ENCODE measurements at regions not wholly inside any gene's neighbourhood (a gene's known extent, or its start where the extent isn't known, plus 50 kb on each side); places are given as distances from the start of the nearest gene placed in this dataset.

DNA sequence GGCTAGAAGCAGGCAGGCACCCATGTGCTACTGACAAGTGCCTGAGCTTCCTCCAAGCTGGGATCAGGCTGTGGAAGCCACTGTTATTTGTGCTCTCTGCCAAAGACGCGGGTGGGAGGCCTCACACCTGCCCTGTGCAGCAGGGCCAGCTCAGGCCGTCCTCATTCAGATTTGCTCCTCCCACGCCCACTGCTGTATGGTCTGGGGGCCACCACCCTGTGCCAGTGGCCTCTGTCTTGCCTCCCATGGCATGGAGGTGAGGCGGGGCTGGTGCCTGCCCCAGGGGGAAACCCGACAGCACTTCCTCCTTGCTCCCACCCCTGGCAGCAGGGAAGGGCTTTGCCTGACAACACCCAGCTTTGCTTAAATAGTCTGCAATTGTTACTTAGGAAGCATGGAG, 356.5 kb upstream of the CDH8 start:
- H3K4me3 Mint-ChIP-seq, result no peak overlapping the region
- peaks cover 11% of the 10 kb centered on the region for H3K9me3 Mint-ChIP-seq
- no peaks in the 10 kb centered on the region for H3K4me1 Mint-ChIP-seq
- DNase-seq (no peak), ATAC-seq (ENCODE audit: low read depth) (no peak)
- H3K27me3 Mint-ChIP-seq, result no peaks in the 10 kb centered on the region
- H3K27ac Mint-ChIP-seq, result no peak overlapping the region
- H3K36me3 Mint-ChIP-seq, result no peaks in the 10 kb centered on the region
- POLR2A ChIA-PET, result no interaction called here

GRCh38 chr16:62391940-62392339, 355.7 kb upstream of the CDH8 start:
- no peaks in the 10 kb centered on the region for H3K27me3 Mint-ChIP-seq
- DNase-seq (no peak), ATAC-seq (ENCODE audit: low read depth) (no peak)
- peaks cover 10% of the 10 kb centered on the region for H3K9me3 Mint-ChIP-seq
- POLR2A ChIA-PET, result no interaction called here
- no peak overlapping the region for H3K27ac Mint-ChIP-seq
- no peaks in the 10 kb centered on the region for H3K4me1 Mint-ChIP-seq
- no peaks in the 10 kb centered on the region for H3K36me3 Mint-ChIP-seq
- H3K4me3 Mint-ChIP-seq, result no peak overlapping the region

GRCh38 chr16:62391134-62391533, 354.9 kb upstream of the CDH8 start:
- Mint-ChIP-seq H3K36me3 (no peaks in the 10 kb centered on the region), H3K4me3 (no peak overlapping the region), H3K27me3 (no peaks in the 10 kb centered on the region), H3K9me3 (peaks cover 5% of the 10 kb centered on the region), H3K27ac (no peak overlapping the region), H3K4me1 (no peaks in the 10 kb centered on the region)
- DNase-seq, result no peak
- POLR2A ChIA-PET, result no interaction called here
- ATAC-seq (ENCODE audit: low read depth), result no peak

GRCh38 chr16:62390214-62390613, 354.0 kb upstream of the CDH8 start:
- no peaks in the 10 kb centered on the region for H3K27me3 Mint-ChIP-seq
- no peaks in the 10 kb centered on the region for H3K4me1 Mint-ChIP-seq
- H3K36me3 Mint-ChIP-seq, result no peaks in the 10 kb centered on the region
- H3K9me3 Mint-ChIP-seq, result peaks cover 5% of the 10 kb centered on the region
- no peak overlapping the region for H3K4me3 Mint-ChIP-seq
- H3K27ac Mint-ChIP-seq, result no peak overlapping the region
- DNase-seq (no peak), ATAC-seq (ENCODE audit: low read depth) (no peak)
- POLR2A ChIA-PET, result no interaction called here

DNA sequence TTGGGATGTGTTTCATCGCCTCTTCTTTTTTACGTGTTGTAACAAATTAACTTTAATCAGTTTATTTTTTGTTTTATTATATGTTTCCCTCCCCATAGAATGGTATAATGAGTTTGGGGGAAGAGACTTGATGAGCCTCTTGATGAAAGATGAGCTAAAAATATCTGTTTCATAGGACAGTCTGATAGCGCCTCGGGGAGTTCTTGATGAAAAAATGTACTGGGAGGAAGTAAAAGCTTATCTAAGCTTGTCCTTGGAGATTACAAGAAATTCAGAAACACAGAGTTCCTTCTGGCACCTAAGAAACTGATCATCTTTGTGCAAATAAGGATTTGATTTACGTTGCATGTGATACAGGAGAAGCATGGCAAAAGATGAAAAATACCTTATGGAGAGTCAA, 350.2 kb upstream of the CDH8 start:
- H3K36me3 Mint-ChIP-seq, result no peaks in the 10 kb centered on the region
- no peak for ATAC-seq (ENCODE audit: low read depth)
- H3K27me3 Mint-ChIP-seq, result no peaks in the 10 kb centered on the region
- H3K9me3 Mint-ChIP-seq, result peaks cover 6% of the 10 kb centered on the region
- H3K4me3 Mint-ChIP-seq, result no peak overlapping the region
- H3K4me1 Mint-ChIP-seq, result no peaks in the 10 kb centered on the region
- no peak for DNase-seq
- POLR2A ChIA-PET, result no interaction called here
- H3K27ac Mint-ChIP-seq, result no peak overlapping the region

GRCh38 chr16:62383941-62384340, 347.7 kb upstream of the CDH8 start:
- no peaks in the 10 kb centered on the region for H3K36me3 Mint-ChIP-seq
- DNase-seq (no peak), ATAC-seq (ENCODE audit: low read depth) (no peak)
- POLR2A ChIA-PET, result no interaction called here
- H3K27me3 Mint-ChIP-seq, result no peaks in the 10 kb centered on the region
- H3K27ac Mint-ChIP-seq, result no peak overlapping the region
- peaks cover 3% of the 10 kb centered on the region for H3K9me3 Mint-ChIP-seq
- H3K4me3 Mint-ChIP-seq, result no peak overlapping the region
- H3K4me1 Mint-ChIP-seq, result no peaks in the 10 kb centered on the region

DNA sequence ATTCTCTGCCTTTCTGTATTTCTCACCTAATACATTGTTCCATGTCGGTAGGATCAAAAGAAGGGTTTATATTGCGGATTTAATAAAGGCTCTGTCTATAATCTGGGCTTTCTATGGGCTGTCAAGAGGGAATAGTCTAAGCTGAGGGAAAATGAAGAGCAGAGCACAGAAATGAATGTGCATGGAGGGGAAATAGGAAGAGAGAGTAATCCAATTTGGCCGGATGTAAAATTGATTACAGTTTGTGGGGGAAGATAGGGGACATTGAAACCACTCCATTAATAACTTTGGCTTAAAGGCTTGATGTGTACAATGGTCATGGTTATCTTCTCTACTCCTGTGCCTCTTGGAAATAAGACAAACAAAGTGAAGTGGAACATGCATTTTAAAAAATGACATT, 334.2 kb upstream of the CDH8 start:
- Mint-ChIP-seq H3K27me3 (no peaks in the 10 kb centered on the region), H3K36me3 (no peaks in the 10 kb centered on the region), H3K27ac (no peak overlapping the region), H3K4me1 (no peaks in the 10 kb centered on the region), H3K4me3 (no peak overlapping the region), H3K9me3 (peaks cover 6% of the 10 kb centered on the region)
- no peak for DNase-seq
- no peak for ATAC-seq (ENCODE audit: low read depth)
- POLR2A ChIA-PET, result no interaction called here

DNA sequence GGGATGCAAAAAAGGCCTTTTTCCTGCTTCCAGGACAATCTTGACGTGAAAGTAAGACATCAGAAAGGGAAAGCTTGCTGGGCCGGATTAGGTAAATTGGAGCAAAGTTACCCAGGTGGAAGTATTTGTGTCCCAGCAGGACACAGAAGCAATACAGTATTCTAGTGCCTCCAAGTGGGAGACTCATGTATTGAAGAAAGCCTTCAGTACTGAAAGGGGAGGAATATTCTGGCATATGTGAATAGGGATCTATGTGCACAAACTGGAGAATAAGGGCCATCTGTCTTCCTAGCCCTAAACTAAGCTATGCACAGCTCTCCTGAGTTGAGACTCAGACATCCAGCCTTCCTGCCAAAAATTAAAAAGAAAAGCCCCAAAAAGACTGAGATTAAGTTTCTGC, 327.3 kb upstream of the CDH8 start:
- POLR2A ChIA-PET, result no interaction called here
- Mint-ChIP-seq H3K27me3 (no peaks in the 10 kb centered on the region), H3K4me3 (no peak overlapping the region), H3K4me1 (no peaks in the 10 kb centered on the region), H3K27ac (no peak overlapping the region), H3K9me3 (no peaks in the 10 kb centered on the region), H3K36me3 (no peaks in the 10 kb centered on the region)
- no peak for ATAC-seq (ENCODE audit: low read depth)
- DNase-seq, result no peak

- ATAC-seq (ENCODE audit: low read depth), result no peak
- Mint-ChIP-seq H3K36me3 (no peaks in the 10 kb centered on the region), H3K4me3 (no peak overlapping the region), H3K4me1 (no peaks in the 10 kb centered on the region), H3K27me3 (no peaks in the 10 kb centered on the region), H3K9me3 (peaks cover 1% of the 10 kb centered on the region), H3K27ac (no peak overlapping the region)
- DNase-seq, result no peak
- POLR2A ChIA-PET, result no interaction called here
Observed at GRCh38 chr16:62353355-62353754, 317.1 kb upstream of the CDH8 start.

- no peak overlapping the region for H3K4me3 Mint-ChIP-seq
- H3K27ac Mint-ChIP-seq, result no peak overlapping the region
- DNase-seq (no peak), ATAC-seq (ENCODE audit: low read depth) (no peak)
- POLR2A ChIA-PET, result no interaction called here
- H3K9me3 Mint-ChIP-seq, result peaks cover 6% of the 10 kb centered on the region
- H3K27me3 Mint-ChIP-seq, result no peaks in the 10 kb centered on the region
- H3K36me3 Mint-ChIP-seq, result no peaks in the 10 kb centered on the region
- H3K4me1 Mint-ChIP-seq, result no peaks in the 10 kb centered on the region
Observed at GRCh38 chr16:62342216-62342615, 306.0 kb upstream of the CDH8 start.

GRCh38 chr16:62335356-62335755, 299.1 kb upstream of the CDH8 start:
- Mint-ChIP-seq H3K9me3 (peaks cover 2% of the 10 kb centered on the region), H3K4me1 (no peaks in the 10 kb centered on the region), H3K36me3 (no peaks in the 10 kb centered on the region), H3K27ac (no peak overlapping the region), H3K27me3 (no peaks in the 10 kb centered on the region), H3K4me3 (no peak overlapping the region)
- POLR2A ChIA-PET, result no interaction called here
- DNase-seq (no peak), ATAC-seq (ENCODE audit: low read depth) (no peak)

DNA sequence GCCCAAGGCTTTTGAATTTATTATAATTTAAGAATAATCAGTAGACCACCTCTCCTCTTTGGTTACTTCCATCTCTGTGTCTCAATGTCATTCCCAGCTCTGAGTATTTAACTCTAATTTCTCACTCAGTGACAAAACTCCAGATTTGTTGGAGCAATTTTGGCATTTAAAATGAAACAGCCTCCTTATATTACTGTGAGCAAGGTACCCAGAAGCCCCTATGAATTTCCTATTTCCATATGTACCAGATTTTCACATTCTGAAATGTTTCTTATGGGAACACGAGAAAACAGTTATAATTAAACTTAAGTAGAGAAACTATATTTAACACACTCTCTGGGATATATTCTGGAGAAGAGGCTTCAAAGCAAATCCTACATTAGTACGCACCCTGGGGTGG, 285.4 kb upstream of the CDH8 start:
- POLR2A ChIA-PET, result no interaction called here
- no peaks in the 10 kb centered on the region for H3K27me3 Mint-ChIP-seq

DNA sequence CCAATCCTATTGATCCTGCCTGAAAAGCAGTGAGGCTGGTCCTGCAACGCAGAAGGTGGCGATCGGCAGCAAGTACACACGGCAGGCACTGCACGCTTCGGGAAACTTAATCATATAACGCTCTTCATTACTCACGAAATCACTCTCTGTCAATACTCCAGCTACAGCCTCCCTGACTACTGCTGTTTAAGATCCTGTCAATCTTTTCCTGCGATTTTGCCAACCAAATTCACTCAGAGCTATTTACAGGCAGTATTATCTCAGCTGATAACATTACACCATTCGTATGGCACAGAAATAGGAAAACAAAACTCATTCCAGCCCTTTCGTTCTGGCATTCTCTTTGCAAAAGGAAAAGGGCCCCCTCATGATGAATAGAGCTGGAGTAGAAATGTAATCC, 262.4 kb upstream of the CDH8 start:
- Mint-ChIP-seq H3K4me1 (no peaks in the 10 kb centered on the region), H3K27me3 (no peaks in the 10 kb centered on the region), H3K27ac (no peak overlapping the region), H3K9me3 (peaks cover 11% of the 10 kb centered on the region), H3K4me3 (no peak overlapping the region), H3K36me3 (no peaks in the 10 kb centered on the region)
- POLR2A ChIA-PET, result no interaction called here
- DNase-seq, result no peak
- no peak for ATAC-seq (ENCODE audit: low read depth)

More for the DNA sequence above, 285.4 kb upstream of the CDH8 start:
- DNase-seq (no peak), ATAC-seq (ENCODE audit: low read depth) (no peak)
- no peaks in the 10 kb centered on the region for H3K4me1 Mint-ChIP-seq
- H3K36me3 Mint-ChIP-seq, result no peaks in the 10 kb centered on the region
- no peak overlapping the region for H3K27ac Mint-ChIP-seq
- peaks cover 11% of the 10 kb centered on the region for H3K9me3 Mint-ChIP-seq
- H3K4me3 Mint-ChIP-seq, result no peak overlapping the region

GRCh38 chr16:62294213-62294972, 258.2 kb upstream of the CDH8 start:
- DNase-seq (no peak), ATAC-seq (ENCODE audit: low read depth) (no peak)
- POLR2A ChIA-PET, result no interaction called here
- Mint-ChIP-seq H3K27ac (no peak overlapping the region), H3K4me3 (no peak overlapping the region), H3K27me3 (no peaks in the 10 kb centered on the region), H3K36me3 (no peaks in the 10 kb centered on the region), H3K9me3 (peaks cover 11% of the 10 kb centered on the region), H3K4me1 (no peaks in the 10 kb centered on the region)
